Mucosa of gallbladder (tissue), 1 donor: ENCODE measurements at regions not wholly inside any gene's neighbourhood (a gene's known extent, or its start where the extent isn't known, plus 50 kb on each side); places are given as distances from the start of the nearest gene placed in this dataset.

Source experiments
- DNase-seq: peaks from one replicate; pipeline ENCODE4 v3.0.0-alpha.2; 2020; ENCODE audit warnings: low spot score
- donor health status: DM: no; HTN: no; CAD: no.

DNA sequence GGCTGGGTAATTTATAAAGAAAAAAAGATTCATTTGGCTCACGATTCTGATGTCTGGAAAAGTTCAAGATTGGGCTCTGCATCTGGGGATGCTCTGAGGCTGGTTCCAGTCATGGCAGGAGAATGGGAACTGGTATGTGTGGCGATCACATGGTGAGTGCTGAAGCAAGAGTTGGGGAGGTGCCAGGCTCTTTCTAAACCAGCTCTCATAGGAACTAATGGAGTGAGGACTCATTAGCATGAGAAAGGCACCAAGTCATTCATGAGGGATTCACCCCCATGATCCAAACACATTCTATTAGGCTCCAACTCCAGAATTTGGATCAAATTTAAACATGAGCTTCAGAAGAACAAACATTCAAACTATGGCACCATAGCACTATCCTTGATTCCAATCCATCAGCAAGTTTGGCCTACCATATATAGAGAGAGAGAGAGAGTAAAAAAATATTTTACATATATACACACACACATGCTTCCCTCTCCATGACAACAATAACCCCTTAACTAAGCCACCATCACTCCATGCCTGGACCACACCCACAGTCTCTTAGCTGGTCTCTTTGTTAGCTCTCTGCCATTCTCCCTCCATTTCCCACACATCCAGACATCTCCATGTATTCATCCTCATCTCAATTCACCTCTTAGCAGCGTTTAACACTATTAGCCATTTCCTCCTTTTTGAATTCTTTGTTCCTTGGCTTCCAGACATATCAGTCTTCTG lies 57.9 kb downstream of the NPY start:
- no peak for DNase-seq

DNA sequence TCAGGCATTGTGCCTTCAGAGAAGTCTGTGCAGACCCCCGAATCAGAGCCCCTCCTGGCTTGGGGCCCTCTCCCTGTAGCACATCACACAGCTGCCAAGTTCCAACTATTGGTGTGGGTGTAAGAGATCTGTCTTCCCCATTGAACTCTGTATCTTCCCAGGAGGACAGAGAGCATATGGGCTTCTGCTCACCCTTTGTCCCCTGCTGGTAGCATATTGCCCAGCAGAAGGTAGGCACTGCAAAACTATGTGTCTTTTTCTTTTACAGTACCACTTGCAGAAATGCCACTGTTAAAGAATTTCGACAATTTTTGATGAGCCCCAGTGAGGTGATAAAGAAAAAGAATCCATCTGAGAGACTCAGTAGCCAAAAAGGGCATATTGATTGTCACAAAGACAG lies 59.6 kb downstream of the NPY start:
- no peak for DNase-seq

DNA sequence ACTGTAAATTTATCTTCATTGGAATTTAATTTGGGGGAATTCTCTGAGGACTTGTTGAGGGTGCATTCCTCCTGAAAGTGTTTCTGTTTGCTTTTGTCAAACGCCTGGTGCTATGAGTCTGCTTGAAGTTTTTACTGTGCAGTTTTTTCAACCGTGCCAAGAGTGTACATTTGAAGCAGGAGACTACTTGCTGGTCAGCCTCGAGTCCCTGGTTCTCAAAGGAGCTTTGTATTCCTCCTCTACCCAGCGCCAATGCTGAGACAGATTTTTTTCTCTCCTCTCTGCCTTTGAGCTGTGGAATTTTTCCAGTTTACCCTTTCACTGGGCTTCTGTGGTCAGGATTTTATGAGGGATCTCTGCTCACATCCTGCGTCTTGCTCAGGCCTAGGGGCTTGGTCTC lies 62.1 kb downstream of the NPY start:
- no peak for DNase-seq

DNA sequence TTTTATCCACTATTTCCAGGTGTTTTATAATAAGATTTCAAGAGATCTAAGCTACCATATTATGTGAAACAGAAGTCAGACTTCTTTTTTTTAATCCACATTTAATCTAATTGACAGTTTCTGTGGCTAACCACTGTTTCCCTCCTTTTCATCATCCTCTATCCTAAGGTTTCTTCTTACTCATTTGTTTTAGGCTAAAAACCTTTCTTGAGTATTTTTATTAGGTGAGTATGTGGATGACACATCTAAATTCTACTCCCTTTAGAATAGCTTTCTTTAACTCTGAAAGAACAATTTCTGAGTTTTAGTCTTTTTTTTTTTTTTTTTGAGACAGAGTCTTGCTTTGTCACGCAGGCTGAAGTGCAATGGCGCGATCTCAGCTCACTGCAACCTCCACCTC lies 62.7 kb downstream of the NPY start:
- no peak for DNase-seq

DNA sequence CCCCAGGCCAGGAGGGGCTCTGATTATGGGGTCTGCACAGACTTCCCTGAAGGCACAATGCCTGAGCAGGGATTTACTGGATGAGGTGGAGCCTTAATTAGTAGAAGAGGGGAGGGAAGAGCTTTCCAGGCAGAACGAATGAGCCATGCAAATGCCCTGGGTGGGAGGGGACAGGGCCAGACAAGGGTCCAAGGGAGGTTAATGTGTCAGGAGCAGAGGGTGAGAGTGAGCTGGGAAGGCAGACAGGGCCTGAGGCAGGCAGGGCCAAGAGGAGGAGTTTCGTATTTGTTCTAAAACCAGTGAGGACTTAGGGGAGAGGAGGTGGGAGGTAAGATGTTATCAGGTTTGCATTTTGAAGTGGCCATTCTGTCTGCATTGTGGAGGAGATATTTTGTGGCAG lies 65.3 kb downstream of the NPY start:
- DNase-seq = no peak

DNA sequence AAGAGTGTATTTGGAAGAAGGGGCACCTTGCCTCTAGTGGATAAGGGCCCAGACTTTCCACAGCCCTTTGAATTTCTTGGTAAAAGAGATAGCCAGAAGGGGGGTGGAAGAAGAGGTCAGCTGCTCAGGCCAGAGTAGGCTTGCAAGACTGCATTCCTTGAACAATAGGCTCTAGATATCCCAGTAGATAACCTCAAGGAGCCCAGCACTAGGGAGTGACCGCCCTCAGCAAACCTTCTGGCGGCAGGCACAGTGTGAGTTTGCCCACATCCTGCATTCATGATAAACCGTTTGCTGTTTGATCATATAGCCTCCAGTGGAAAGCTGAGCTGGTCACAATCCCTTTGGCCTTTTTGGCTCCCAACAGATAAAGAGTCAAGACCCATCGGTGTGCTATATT lies 70.5 kb downstream of the NPY start:
- no peak for DNase-seq

DNA sequence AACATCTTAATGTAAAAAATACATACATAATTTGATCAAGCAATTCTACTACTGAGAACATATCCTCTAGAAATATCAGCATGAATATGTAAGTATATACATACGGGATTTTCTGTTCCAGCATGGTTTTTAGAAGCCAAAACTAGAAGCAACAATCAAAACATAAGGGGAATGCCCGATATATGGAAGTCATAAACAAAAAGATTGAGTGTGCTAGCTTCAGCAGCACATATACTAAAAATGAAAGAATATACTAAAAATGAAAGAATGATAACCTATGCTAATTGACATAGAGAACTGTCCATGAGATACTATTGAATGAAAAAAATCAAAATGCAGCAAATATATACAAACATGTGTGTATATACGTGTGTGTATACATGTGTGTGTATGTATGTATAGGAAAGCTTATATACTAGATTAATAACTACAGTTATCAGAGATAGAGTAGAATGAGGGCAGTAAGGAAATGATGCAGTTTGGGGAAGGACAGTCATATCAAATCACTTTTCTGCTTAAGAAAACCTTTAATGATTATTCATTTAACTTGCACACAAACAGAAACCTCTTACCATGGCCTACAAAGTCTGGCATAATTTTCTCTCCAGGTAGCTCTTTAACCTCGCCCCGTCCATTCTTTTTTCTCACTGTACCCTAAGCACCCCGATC lies 72.9 kb downstream of the NPY start:
- no peak for DNase-seq

DNA sequence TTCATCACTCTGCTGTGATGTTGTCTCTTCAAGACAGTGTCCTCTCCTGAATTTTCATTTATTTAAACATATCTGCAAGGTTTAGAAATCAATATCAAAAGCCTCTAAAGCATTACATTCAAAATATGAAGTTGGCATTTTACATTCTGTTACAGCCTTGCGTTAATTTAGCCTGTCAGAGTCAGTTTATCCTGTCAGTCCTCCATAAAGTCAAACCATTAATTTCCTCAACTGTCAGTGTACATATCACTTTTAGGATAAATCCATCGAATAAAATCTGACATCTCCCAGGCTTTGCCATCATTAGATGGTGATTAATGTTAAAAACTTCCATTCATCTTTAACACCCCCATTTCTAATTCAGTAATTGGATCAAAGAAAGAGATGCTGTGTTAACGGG lies 77.0 kb downstream of the NPY start:
- no peak for DNase-seq

DNA sequence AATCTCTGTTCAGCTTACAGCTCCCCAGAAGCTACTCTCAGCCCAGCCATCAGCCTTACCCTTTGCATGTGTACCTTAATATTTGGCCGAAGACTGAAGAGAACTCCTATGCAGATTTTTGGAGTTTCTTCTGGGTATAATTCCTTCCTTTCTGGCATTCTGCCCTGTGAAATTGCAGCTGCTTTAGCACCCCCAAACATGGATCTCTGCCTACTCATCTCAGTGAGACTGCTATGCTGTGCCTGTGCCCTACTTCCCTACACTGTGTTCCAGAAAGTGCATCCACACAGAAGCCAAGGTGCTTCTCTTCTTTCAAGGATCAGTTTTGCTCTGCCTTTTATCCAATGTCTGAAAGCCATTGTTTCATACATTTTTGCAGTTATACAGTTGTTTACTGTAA lies 81.6 kb downstream of the NPY start:
- DNase-seq = no peak

DNA sequence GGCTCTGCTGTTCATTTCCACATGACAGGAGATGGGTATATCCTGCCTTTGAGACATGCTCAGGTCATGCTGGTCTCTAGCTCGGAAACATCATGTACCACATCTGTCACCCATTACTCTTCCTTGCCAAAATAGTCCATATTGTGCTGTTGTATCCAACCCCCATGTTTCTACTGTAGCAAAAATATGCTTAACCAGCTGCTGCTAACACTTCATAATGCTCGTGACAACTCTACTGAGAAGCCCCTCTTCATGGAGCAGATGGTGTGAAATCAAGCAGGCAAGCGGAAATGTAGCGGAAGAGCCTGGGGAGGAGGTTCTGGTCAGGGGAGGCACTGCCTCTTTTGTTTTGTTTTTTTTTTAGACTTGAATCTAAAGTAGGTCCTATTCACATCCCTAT lies 82.9 kb downstream of the NPY start:
- DNase-seq = no peak

DNA sequence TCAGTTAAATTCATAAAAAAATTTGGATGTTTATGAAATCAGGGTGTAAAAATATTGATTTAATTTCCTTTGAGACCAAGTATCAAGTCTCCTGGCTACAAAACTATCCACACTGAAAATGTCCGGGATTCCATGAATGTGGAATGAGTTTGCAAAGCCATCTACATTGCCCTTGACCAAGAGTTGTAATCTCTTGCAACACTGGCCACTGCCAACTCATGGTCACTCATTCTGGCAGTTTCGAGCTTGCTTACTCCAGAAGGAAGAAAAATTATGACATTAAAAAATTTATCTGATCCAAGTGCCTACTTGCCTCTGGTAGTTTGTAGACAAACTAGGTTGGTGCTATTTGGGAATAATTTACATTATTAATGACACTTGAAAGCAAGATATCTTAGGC lies 84.2 kb downstream of the NPY start:
- no peak for DNase-seq

DNA sequence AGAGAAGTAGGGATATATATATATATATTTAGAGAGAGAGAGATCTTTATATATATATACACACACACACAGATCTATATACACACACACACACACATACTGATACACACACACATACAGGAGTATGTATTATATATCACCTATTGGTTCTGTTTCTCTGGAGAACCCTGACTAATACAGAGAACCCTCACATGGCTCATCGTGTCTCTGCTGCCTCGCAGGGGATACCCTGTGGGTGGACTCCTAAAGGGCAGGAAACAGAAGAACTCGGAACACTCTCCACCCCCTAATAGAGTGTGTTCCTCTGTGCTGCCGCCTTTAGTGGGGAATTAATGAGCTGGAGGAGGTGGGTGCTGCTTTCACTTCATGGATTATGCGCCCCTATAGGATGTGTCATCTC lies 86.6 kb downstream of the NPY start:
- DNase-seq = no peak

DNA sequence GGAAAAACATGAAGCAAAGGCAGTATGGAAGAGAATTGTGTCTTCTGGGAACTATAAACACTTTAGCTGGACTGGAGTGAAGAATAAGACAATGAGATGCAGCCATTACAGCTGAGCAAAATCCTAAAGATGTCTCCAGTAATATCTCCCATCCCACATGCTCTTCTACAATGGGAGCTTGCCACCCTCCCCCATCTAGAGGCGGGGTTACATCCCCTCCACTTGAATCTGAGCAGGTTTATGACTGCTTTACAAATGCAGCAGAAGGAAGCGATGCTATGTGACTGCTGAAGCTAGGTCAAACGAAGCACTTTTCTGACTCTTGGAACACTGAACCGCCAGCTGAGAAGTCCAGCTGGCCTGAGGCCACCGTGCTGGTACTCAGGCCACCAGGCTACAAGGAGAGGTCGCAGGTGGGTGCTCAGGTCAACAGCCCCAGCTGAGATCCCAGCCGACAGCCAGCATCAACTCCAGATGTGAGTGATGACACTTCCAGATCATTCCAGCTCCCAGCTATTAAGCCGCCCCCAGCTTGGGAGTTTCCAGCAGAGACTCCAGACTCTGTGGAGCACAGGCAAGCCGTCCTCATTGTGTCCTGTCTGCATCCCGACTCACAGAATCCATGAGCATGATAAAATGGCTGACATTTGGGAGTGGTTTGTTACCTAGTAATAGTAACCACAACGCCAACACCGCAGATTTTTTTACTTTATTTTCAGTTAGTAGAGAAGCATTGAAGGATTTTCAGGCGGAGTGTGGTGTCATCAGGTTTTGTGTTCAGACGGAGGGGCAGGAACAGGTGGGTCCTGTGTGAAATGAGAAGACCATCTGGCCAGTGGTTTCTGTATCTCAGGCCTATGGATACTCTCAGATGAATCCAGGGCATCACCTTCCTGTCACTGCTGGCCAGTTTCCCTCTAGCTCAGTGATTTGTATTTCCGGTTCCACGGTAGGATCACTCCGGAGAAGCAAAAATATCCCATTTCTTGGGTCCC lies 89.3 kb downstream of the NPY start:
- no peak for DNase-seq

DNA sequence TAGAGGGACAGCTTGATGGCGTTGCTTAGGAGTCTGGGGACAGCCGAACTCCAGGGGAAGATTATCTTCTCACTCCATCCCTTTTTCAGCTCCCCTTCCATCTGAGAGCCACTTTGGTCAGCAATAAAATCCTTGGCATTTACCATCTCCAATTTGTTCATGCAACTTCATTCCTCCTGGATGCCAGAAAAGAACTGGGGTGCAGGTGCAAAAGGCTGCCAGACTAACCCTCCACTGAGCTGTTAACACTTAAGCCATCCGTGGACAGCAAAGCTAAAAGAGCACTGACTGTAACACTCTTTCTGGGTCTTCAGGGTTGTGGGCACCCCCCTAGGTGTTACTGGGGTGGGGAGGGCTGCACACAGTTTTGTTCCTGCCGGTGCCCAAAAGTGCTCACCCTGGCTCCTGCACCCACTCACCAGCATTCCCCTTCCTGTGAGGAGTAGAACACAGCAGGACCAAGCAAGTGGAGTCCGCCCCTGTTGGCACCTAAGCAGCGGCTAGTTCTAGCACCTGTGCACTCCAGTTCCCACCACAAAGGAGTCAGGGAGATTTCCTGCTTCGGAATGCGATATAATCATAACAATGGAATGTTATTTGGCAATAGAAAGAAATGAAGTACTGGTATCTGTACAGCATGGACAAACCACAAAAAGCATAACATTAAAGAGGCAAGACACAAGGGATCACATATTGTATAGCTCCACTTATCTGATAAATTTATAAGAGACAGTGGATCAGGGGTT lies 95.1 kb downstream of the NPY start:
- DNase-seq = no peak

DNA sequence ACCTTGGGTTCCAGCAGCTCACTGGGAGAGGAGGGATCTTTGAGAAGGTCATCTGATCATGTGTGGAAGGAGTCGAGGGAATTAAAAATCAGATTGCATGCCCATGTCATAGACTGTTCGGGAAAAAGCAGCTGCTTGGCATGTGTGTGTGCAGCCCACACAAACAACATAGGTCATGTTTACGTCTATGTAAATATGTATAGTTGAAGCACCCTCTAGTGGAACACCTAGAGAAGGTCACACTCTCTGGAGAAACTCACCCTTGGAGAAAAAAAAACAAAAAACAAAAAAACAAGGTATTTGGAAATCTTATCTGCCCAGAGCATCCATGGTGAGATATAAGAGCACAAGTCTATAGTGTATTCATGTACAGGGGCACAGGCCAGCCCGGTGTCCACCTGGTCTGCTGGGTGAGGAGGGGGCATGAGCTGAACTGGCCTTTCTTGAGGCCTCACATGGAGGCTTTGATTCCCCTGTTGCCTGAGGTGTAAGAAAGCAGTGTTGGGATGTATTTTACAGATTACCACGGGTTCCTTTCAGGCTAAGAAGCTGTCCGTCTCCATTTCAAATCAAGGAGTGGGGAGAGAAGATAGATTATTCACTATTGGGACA lies 98.0 kb downstream of the NPY start:
- DNase-seq = no peak

DNA sequence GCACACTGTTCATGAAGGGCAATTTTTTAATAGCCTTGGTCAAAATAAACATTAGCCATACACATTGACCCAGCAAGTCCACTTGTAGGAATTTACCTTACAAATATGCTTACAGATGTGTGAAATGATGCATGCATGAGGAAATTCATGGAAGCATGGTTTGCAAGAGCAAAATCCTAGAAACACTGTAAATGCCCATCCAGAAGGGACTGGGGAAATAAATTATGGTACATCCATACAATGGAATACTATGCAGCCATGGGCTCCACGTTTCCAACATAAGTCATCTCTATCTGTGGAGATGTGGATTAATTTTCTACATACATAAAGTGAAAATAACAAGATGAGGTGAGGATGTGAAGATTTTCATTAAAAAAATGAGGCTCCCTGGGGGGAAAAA lies 99.1 kb downstream of the NPY start:
- DNase-seq = no peak

DNA sequence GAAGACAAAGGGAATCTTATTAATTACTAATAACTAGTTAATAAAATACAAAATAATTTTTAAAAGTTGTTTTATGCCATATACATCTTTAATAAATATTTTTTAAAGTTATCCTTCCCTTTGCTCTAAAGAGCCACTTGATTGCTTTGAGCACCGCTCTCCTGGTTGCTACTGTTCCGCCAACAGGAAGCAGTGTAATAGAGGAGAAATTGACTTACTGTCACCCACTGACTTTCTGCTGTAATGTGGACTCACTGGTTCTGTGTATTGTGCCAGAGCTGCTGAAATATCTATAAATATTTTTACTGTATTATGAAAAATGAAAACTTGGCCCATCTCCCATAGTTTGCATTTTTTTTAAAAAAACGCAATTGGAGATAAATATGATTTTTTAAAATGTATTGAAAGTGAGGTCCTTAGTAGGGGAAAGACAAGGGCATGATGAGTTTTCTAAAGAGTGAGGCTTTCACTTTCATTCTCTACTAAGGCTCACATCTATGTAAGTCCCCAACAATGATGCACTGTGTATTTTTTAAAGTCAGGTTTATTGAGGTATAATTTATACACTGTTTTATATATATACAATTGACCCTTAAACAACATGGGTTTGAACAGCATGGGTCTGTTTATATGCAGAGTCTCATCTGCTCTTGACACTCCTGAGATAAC lies 100.5 kb downstream of the NPY start:
- no peak for DNase-seq

DNA sequence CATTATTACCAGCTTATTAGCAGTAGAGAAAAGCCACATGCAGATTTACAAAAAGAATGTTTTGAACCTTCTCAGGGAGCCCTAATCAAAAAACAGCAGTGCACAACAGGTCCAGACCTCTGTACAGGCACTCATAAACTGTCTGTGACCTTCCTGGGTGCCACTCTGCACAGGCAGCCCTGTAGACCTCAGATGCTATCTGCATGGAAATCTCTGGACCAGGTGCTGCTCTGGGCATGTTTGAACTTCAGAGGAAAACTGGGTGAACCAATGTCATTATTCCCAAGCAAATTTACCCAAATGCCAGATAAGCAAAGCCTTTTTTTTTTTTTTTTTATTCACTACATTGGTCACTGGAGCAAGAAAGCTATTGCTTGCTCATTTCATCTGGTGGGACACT lies 104.2 kb downstream of the NPY start:
- no peak for DNase-seq

DNA sequence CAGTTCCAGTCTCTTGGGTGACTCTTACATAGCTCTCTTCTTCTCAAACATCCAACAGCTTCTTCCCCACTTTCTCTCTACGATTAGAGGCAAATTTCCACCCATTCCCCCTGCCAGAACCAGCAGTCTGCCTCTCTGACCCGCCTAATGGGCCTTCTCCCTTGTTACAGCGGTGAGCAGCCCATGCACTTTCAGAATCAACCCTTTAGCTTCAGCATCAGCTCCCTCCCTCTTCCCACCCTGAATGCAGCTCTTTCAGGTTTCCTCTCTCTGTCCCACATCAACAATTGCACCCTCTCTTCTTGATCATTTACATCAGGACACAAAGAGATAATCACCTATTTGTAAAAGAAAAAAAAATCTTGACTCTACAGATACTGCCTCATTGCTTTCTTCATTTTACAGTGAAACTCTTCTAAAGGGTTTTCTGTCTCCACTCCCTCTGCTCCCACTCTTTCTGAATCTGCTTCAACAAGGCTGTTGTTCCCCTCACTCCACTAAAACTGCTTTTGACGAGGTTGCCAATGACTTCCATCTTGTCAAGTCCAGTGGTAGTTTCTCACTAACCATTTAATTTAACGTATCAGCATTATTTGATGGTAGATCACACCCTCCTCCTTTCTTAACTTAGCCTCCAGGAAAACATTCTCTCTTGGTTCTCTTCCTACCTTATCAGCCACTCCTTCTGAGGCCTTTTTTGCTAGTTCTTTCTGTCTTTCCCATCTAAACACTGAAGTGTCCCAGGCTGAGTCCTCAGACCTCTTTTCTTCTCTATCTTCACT lies 106.6 kb downstream of the NPY start:
- DNase-seq = no peak

DNA sequence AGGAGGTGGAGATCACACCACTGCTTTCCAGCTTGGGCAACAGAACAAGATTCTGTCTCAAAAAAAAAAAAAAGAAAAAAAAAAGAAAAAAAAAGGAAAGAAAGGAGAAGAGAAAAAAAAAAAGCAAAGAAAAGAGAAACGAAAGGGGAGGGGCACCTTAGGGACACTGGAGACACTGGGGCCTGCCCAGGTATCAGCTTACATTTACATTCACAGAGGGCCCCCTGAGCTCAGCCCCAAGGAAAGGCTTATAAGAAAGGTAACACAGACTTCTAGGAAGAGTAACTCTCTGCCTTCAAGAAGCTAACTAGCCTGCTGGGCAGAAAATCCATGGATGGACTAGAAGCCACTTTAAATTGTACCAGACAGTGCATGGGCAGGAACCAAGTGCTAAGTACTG lies 108.8 kb downstream of the NPY start:
- DNase-seq = no peak
